Testis (tissue), 2 donors: ENCODE measurements at regions not wholly inside any gene's neighbourhood (a gene's known extent, or its start where the extent isn't known, plus 50 kb on each side); places are given as distances from the start of the nearest gene placed in this dataset.

Experiments used
- POLR2A ChIP-seq: fragments of 450-650 bp; IDR thresholded peaks from one replicate; pipeline ENCODE4 v1.6.1; 2017; ENCODE audit warnings: antibody characterized with exemption, mild to moderate bottlenecking, moderate library complexity
- TF ChIP-seq, protein P1 (sequence below), 3 experiments: fragments of 450-650 bp in 2 of 3; fragments of 200-600 bp in 1 of 3; sonication (generic) in 1 of 3; IDR thresholded peaks; one replicate each; pipeline ENCODE4 v1.5.1; 2016 to 2019; ENCODE audit warnings: antibody characterized with exemption in 3 of 3, mild to moderate bottlenecking in 2 of 3, moderate library complexity in 1 of 3

DNA sequence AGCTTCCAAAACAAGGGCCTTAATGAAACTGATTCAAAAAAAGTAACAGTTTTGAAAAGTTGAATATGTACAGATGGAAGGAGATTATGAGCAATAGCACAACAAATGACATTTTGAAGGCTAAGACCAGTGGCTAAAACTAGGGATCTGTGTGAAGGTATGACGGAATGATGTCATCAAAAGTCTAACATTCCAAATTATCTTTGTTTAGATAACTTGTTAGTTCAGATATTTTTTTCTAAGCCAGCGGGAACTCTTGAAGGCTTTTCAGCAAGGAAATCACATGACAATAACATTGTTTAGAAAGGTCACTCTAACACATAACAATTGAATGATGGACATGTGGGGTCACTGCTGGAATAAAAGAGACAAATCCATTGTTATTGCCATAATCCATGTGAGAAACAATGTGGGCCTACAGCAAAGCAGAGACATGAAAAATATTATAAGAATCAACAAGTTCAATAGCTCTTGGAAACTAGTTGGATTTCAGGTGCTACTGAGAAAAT is 260.5 kb downstream of the CASP12 start:
- TF ChIP-seq, protein P1, sequence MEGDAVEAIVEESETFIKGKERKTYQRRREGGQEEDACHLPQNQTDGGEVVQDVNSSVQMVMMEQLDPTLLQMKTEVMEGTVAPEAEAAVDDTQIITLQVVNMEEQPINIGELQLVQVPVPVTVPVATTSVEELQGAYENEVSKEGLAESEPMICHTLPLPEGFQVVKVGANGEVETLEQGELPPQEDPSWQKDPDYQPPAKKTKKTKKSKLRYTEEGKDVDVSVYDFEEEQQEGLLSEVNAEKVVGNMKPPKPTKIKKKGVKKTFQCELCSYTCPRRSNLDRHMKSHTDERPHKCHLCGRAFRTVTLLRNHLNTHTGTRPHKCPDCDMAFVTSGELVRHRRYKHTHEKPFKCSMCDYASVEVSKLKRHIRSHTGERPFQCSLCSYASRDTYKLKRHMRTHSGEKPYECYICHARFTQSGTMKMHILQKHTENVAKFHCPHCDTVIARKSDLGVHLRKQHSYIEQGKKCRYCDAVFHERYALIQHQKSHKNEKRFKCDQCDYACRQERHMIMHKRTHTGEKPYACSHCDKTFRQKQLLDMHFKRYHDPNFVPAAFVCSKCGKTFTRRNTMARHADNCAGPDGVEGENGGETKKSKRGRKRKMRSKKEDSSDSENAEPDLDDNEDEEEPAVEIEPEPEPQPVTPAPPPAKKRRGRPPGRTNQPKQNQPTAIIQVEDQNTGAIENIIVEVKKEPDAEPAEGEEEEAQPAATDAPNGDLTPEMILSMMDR (IDR thresholded peaks at IDR 0.05), result no peak
- no peak for TF ChIP-seq POLR2A
